H9 (cell line): ENCODE measurements at regions not wholly inside any gene's neighbourhood (a gene's known extent, or its start where the extent isn't known, plus 50 kb on each side); places are given as distances from the start of the nearest gene placed in this dataset.

Source experiments
- DNase-seq: peaks from one replicate; pipeline ENCODE4 v3.0.0-alpha.2; 2017
- H2AFZ ChIP-seq: one replicate; pipeline ENCODE4 v1.6.1; 2013; ENCODE audit warnings: mild to moderate bottlenecking, low read length, control low read depth, moderate library complexity
- H2AK5ac ChIP-seq: 2 replicates; pipeline ENCODE4 v1.6.1; 2013; ENCODE audit warnings: low read length, control low read depth, mixed read lengths; ENCODE audit not compliant: insufficient read length
- H2BK120ac ChIP-seq: one replicate; pipeline ENCODE4 v1.6.1; 2013; ENCODE audit warnings: low read depth, mild to moderate bottlenecking, low read length, control low read depth, inconsistent platforms; ENCODE audit not compliant: poor library complexity, severe bottlenecking
- H2BK12ac ChIP-seq: 2 replicates; pipeline ENCODE4 v1.6.1; 2013; ENCODE audit warnings: low read length, control low read depth, mixed read lengths, low read depth; ENCODE audit not compliant: insufficient read length
- H2BK15ac ChIP-seq: 2 replicates; pipeline ENCODE4 v1.6.1; 2013; ENCODE audit warnings: low read depth, low read length, control low read depth
- H2BK20ac ChIP-seq: one replicate; pipeline ENCODE4 v1.6.1; 2013; ENCODE audit warnings: low read depth, mild to moderate bottlenecking, low read length, control low read depth, inconsistent platforms; ENCODE audit not compliant: poor library complexity, severe bottlenecking
- H2BK5ac ChIP-seq: 2 replicates; pipeline ENCODE4 v1.6.1; 2013; ENCODE audit warnings: low read length, control low read depth, mixed read lengths; ENCODE audit not compliant: insufficient read length
- H3K14ac ChIP-seq: 2 replicates; pipeline ENCODE4 v1.6.1; 2013; ENCODE audit warnings: low read length, control low read depth; ENCODE audit not compliant: insufficient read depth
- H3K18ac ChIP-seq: 2 replicates; pipeline ENCODE4 v1.6.1; 2013; ENCODE audit warnings: low read depth, mild to moderate bottlenecking, mixed read lengths, low read length, control low read depth; ENCODE audit not compliant: insufficient read length
- H3K23ac ChIP-seq: 2 replicates; pipeline ENCODE4 v1.6.1; 2013; ENCODE audit warnings: low read length, control low read depth, mixed read lengths, low read depth; ENCODE audit not compliant: insufficient read length
- H3K23me2 ChIP-seq: 2 replicates; pipeline ENCODE4 v1.6.1; 2013; ENCODE audit warnings: low read depth, mild to moderate bottlenecking, mixed read lengths, low read length, control low read depth; ENCODE audit not compliant: insufficient read length, poor library complexity, severe bottlenecking
- H3K27ac ChIP-seq: 2 replicates; pipeline ENCODE4 v1.5.1; 2013; ENCODE audit warnings: low read length, control low read depth, mixed read lengths, low read depth; ENCODE audit not compliant: insufficient read length
- H3K27me3 ChIP-seq: 2 replicates; pipeline ENCODE4 v1.6.1; 2013; ENCODE audit warnings: low read length, control low read depth, inconsistent platforms; ENCODE audit not compliant: insufficient read depth
- H3K4ac ChIP-seq: 2 replicates; pipeline ENCODE4 v1.6.1; 2013; ENCODE audit warnings: low read depth, mild to moderate bottlenecking, control low read depth, inconsistent platforms, low read length, moderate library complexity
- H3K4me1 ChIP-seq: 2 replicates; pipeline ENCODE4 v1.6.1; 2013; ENCODE audit warnings: low read length, control low read depth, inconsistent platforms; ENCODE audit not compliant: insufficient read depth
- H3K4me2 ChIP-seq: 2 replicates; pipeline ENCODE4 v1.6.1; 2013; ENCODE audit warnings: low read length, control low read depth, mixed read lengths; ENCODE audit not compliant: insufficient read length, insufficient read depth
- H3K56ac ChIP-seq: 2 replicates; pipeline ENCODE4 v1.6.1; 2013; ENCODE audit warnings: low read depth, mild to moderate bottlenecking, mixed read lengths, low read length, control low read depth; ENCODE audit not compliant: insufficient read length
- H3K79me1 ChIP-seq: 2 replicates; pipeline ENCODE4 v1.6.1; 2013; ENCODE audit warnings: low read depth, mild to moderate bottlenecking, moderate library complexity, low read length, control low read depth, inconsistent platforms; ENCODE audit not compliant: insufficient read depth, poor library complexity, severe bottlenecking
- H3K79me2 ChIP-seq: 2 replicates; pipeline ENCODE4 v1.6.1; 2013; ENCODE audit warnings: low read length, control low read depth, inconsistent platforms; ENCODE audit not compliant: insufficient read depth
- H3K9ac ChIP-seq: 2 replicates; pipeline ENCODE4 v1.6.1; 2013; ENCODE audit warnings: low read length, control low read depth, mixed read lengths; ENCODE audit not compliant: insufficient read length; ENCODE audit errors: extremely low read depth
- H3K9me3 ChIP-seq: one replicate; pipeline ENCODE4 v1.6.1; 2013; ENCODE audit warnings: low read depth, low read length, inconsistent platforms; ENCODE audit not compliant: control insufficient read depth
- H3T11ph ChIP-seq: one replicate; pipeline ENCODE4 v1.6.1; 2013; ENCODE audit warnings: mild to moderate bottlenecking, low read length, control low read depth, inconsistent platforms
- H4K20me1 ChIP-seq: one replicate; pipeline ENCODE4 v1.6.1; 2013; ENCODE audit not compliant: control insufficient read depth, insufficient read length, insufficient read depth
- H4K5ac ChIP-seq: 2 replicates; pipeline ENCODE4 v1.6.1; 2013; ENCODE audit warnings: low read depth, mild to moderate bottlenecking, mixed read lengths, low read length, control low read depth; ENCODE audit not compliant: insufficient read length
- H4K8ac ChIP-seq: replicated peaks from 2 replicates; pipeline ENCODE4 v1.6.1; 2013; ENCODE audit warnings: low read length, control low read depth, mixed read lengths, low read depth; ENCODE audit not compliant: insufficient read length
- H4K91ac ChIP-seq: 2 replicates; pipeline ENCODE4 v1.6.1; 2013; ENCODE audit warnings: low read depth, mild to moderate bottlenecking, moderate library complexity, mixed read lengths, low read length, control low read depth; ENCODE audit not compliant: insufficient read length
- H3K27ac Mint-ChIP-seq, 3 experiments: 2 replicates in 2 of 3; 3 replicates in 1 of 3; pipeline ENCODE4 v1.8.0; 2020 to 2021; ENCODE audit warnings: mixed read lengths in 3 of 3, mild to moderate bottlenecking in 1 of 3, moderate library complexity in 1 of 3
- H3K27me3 Mint-ChIP-seq: 2 replicates; pipeline ENCODE4 v1.8.0; 2021; ENCODE audit warnings: low read depth, mild to moderate bottlenecking, moderate library complexity, mixed read lengths
- H3K36me3 Mint-ChIP-seq, 3 experiments: 2 replicates in 2 of 3; 3 replicates in 1 of 3; pipeline ENCODE4 v1.8.0; 2020 to 2021; ENCODE audit warnings: low read depth in 3 of 3, mixed read lengths in 3 of 3; ENCODE audit not compliant: insufficient read depth in 1 of 3
- H3K4me1 Mint-ChIP-seq, 2 experiments: 2 replicates each; pipeline ENCODE4 v1.8.0; 2020; ENCODE audit warnings: mixed read lengths in 2 of 2
- H3K4me3 Mint-ChIP-seq, 2 experiments: 2 replicates in 1 of 2; 3 replicates in 1 of 2; pipeline ENCODE4 v1.8.0; 2020 to 2021; ENCODE audit warnings: mild to moderate bottlenecking in 2 of 2, mixed read lengths in 2 of 2, moderate library complexity in 1 of 2
- H3K9me3 Mint-ChIP-seq, 2 experiments: 2 replicates in 1 of 2; 3 replicates in 1 of 2; pipeline ENCODE4 v1.8.0; 2020; ENCODE audit warnings: mild to moderate bottlenecking in 2 of 2, mixed read lengths in 2 of 2, moderate library complexity in 1 of 2
- WGBS: extraction: QIAGEN DNeasy Blood & Tissue Kit; methylation state at CpG from one replicate; pipeline ENCODE4 v1.1.7; 2013; ENCODE audit warnings: missing lambda C conversion rate, low lambda C conversion rate, mixed read lengths; ENCODE audit not compliant: insufficient read length; ENCODE audit errors: extremely low coverage; 5-methylcytosine and 5-hydroxymethylcytosine counted together
- TF ChIP-seq, protein P1 (sequence below): fragments of 200-600 bp; sonication (generic); conservative IDR thresholded peaks from 3 replicates; pipeline ENCODE4 v1.8.0; 2021; ENCODE audit warnings: antibody characterized with exemption, mild to moderate bottlenecking

DNA sequence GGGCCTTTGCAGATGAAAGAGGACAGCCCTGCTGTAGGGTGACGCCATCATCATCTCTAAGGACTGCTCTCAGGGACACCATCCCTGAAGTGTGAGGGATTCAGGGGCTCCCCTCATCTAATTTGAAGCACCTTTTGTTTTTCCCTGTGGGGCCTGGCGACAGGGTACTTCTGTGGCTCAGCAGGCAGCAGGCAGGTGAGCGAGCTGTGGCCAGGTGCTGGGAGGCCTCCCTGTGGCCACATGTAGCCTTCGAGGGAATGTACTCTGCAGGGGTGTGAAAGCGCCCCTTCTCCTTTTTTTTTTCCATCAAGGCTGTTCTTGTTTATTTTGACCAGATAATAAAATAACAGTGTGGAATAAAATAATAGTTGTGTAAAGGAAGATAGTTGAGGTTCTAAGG, 118.2 kb upstream of the DPP6 start:
- peak; percentile 37 for DNase-seq
- no peak overlapping the region for H3K27ac ChIP-seq
- H3K14ac ChIP-seq: no peak overlapping the region
- peaks cover 6% of the 10 kb centered on the region for H3K9me3 ChIP-seq
- Mint-ChIP-seq H3K9me3 (peaks cover 70 to 90% of the 10 kb centered on the region in 2 experiments), H3K27ac (peak overlapping the region in 1 of 3 experiments; percentile 73; a peak in 1 of 7 replicates), H3K36me3 (peaks cover 5 to 36% (median 5%) of the 10 kb centered on the region in 3 experiments; a peak in 4 of 7 replicates), H3K27me3 (peaks cover 4% of the 10 kb centered on the region), H3K4me3 (no peak overlapping the region), H3K4me1 (0 out of 4 replicates have a peak, but pooled peaks cover 0 to 2% of the 10 kb centered on the region in 2 experiments)
- H2BK5ac ChIP-seq: no peak overlapping the region
- no peak overlapping the region for H3T11ph ChIP-seq
- no peaks in the 10 kb centered on the region for H3K27me3 ChIP-seq
- H3K23ac ChIP-seq: no peak overlapping the region
- no peak overlapping the region for H2AK5ac ChIP-seq
- H3K4me1 ChIP-seq: 0 out of 2 replicates have a peak, but pooled peaks cover 2% of the 10 kb centered on the region
- no peak overlapping the region for H3K4ac ChIP-seq
- H2BK120ac ChIP-seq: no peak overlapping the region
- H4K20me1 ChIP-seq: no peaks in the 10 kb centered on the region
- H3K23me2 ChIP-seq: no peaks in the 10 kb centered on the region
- H2BK20ac ChIP-seq: no peak overlapping the region
- no peak overlapping the region for H4K91ac ChIP-seq
- H3K79me2 ChIP-seq: no peaks in the 10 kb centered on the region
- TF ChIP-seq, protein P1, sequence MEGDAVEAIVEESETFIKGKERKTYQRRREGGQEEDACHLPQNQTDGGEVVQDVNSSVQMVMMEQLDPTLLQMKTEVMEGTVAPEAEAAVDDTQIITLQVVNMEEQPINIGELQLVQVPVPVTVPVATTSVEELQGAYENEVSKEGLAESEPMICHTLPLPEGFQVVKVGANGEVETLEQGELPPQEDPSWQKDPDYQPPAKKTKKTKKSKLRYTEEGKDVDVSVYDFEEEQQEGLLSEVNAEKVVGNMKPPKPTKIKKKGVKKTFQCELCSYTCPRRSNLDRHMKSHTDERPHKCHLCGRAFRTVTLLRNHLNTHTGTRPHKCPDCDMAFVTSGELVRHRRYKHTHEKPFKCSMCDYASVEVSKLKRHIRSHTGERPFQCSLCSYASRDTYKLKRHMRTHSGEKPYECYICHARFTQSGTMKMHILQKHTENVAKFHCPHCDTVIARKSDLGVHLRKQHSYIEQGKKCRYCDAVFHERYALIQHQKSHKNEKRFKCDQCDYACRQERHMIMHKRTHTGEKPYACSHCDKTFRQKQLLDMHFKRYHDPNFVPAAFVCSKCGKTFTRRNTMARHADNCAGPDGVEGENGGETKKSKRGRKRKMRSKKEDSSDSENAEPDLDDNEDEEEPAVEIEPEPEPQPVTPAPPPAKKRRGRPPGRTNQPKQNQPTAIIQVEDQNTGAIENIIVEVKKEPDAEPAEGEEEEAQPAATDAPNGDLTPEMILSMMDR: no peak
- no peak overlapping the region for H3K4me2 ChIP-seq
- no peak overlapping the region for H4K5ac ChIP-seq
- no peak overlapping the region for H2AFZ ChIP-seq
- no peak overlapping the region for H3K18ac ChIP-seq
- H3K56ac ChIP-seq: no peak overlapping the region
- H3K79me1 ChIP-seq: no peaks in the 10 kb centered on the region
- H4K8ac ChIP-seq: no peak overlapping the region
- H2BK15ac ChIP-seq: no peak overlapping the region
- no peak overlapping the region for H3K9ac ChIP-seq
- no CpG with 5 or more reads among the region's 5 CpGs for WGBS
- H2BK12ac ChIP-seq: no peak overlapping the region
